HEK293 (cell line): ENCODE measurements at regions not wholly inside any gene's neighbourhood (a gene's known extent, or its start where the extent isn't known, plus 50 kb on each side); places are given as distances from the start of the nearest gene placed in this dataset.

Experiments
- FEZF1 ChIP-seq: fragments of 450-650 bp; formaldehyde crosslinking; IDR thresholded peaks from 2 replicates; pipeline ENCODE4 v1.5.1; 2016; ENCODE audit warnings: missing biosample characterization, missing genetic modification characterization
- KLF8 ChIP-seq: fragments of 450-650 bp; formaldehyde crosslinking; IDR thresholded peaks from 2 replicates; pipeline ENCODE4 v1.5.1; 2016; ENCODE audit warnings: missing biosample characterization, missing genetic modification characterization
- KLF9 ChIP-seq: fragments of 450-650 bp; formaldehyde crosslinking; IDR thresholded peaks from 2 replicates; pipeline ENCODE4 v1.5.1; 2016; ENCODE audit warnings: missing biosample characterization, missing genetic modification characterization, low read depth
- PRDM1 ChIP-seq: fragments of 450-650 bp; formaldehyde crosslinking; IDR thresholded peaks from 2 replicates; pipeline ENCODE4; 2016; ENCODE audit warnings: missing biosample characterization, missing genetic modification characterization
- SCRT1 ChIP-seq: fragments of 450-650 bp; formaldehyde crosslinking; IDR thresholded peaks from 2 replicates; pipeline ENCODE4 v1.5.1; 2016; ENCODE audit warnings: missing biosample characterization, missing genetic modification characterization, borderline replicate concordance
- TRIM28 ChIP-seq: IDR thresholded peaks from 2 replicates; pipeline ENCODE4 v1.6.1; 2011; ENCODE audit warnings: low read length, control low read depth, borderline replicate concordance
- ZBTB21 ChIP-seq: fragments of 450-650 bp; formaldehyde crosslinking; IDR thresholded peaks from 2 replicates; pipeline ENCODE4 v1.5.1; 2017; ENCODE audit warnings: missing biosample characterization, missing genetic modification characterization
- ZFHX2 ChIP-seq: fragments of 450-650 bp; formaldehyde crosslinking; conservative IDR thresholded peaks from 2 replicates; pipeline ENCODE4 v1.5.1; 2016; ENCODE audit warnings: missing biosample characterization, missing genetic modification characterization
- ZFP37 ChIP-seq: fragments of 450-650 bp; formaldehyde crosslinking; IDR thresholded peaks from 2 replicates; pipeline ENCODE4 v1.5.1; 2016; ENCODE audit warnings: missing biosample characterization, missing genetic modification characterization
- ZNF121 ChIP-seq: fragments of 450-650 bp; formaldehyde crosslinking; IDR thresholded peaks from 2 replicates; pipeline ENCODE4 v1.5.1; 2016; ENCODE audit warnings: missing biosample characterization, missing genetic modification characterization
- ZNF155 ChIP-seq: fragments of 450-650 bp; formaldehyde crosslinking; IDR thresholded peaks from 2 replicates; pipeline ENCODE4 v1.5.1; 2016; ENCODE audit warnings: missing biosample characterization, missing genetic modification characterization
- ZNF221 ChIP-seq: fragments of 450-650 bp; formaldehyde crosslinking; IDR thresholded peaks from 2 replicates; pipeline ENCODE4 v1.5.1; 2017; ENCODE audit warnings: missing biosample characterization, missing genetic modification characterization, borderline replicate concordance
- ZNF223 ChIP-seq: fragments of 450-650 bp; formaldehyde crosslinking; IDR thresholded peaks from 2 replicates; pipeline ENCODE4 v1.5.1; 2016; ENCODE audit warnings: missing biosample characterization, missing genetic modification characterization
- ZNF248 ChIP-seq: fragments of 450-650 bp; formaldehyde crosslinking; IDR thresholded peaks from 2 replicates; pipeline ENCODE4 v1.5.1; 2017; ENCODE audit warnings: missing biosample characterization, missing genetic modification characterization
- ZNF292 ChIP-seq: fragments of 450-650 bp; formaldehyde crosslinking; IDR thresholded peaks from 2 replicates; pipeline ENCODE4 v1.5.1; 2016; ENCODE audit warnings: low read depth, missing biosample characterization, missing genetic modification characterization, borderline replicate concordance
- ZNF521 ChIP-seq: fragments of 450-650 bp; formaldehyde crosslinking; IDR thresholded peaks from 2 replicates; pipeline ENCODE4 v1.5.1; 2017; ENCODE audit warnings: missing biosample characterization, mild to moderate bottlenecking, missing genetic modification characterization
- ZNF529 ChIP-seq: fragments of 450-650 bp; formaldehyde crosslinking; IDR thresholded peaks from 2 replicates; pipeline ENCODE4 v1.5.1; 2017; ENCODE audit warnings: missing genetic modification characterization, missing biosample characterization; ENCODE audit not compliant: insufficient replicate concordance
- ZNF544 ChIP-seq: fragments of 450-650 bp; formaldehyde crosslinking; IDR thresholded peaks from 2 replicates; pipeline ENCODE4 v1.5.0; 2017; ENCODE audit warnings: missing biosample characterization, missing genetic modification characterization
- ZNF621 ChIP-seq: fragments of 450-650 bp; formaldehyde crosslinking; IDR thresholded peaks from 2 replicates; pipeline ENCODE4 v1.5.1; 2017; ENCODE audit warnings: missing biosample characterization, missing genetic modification characterization
- ZNF658 ChIP-seq: fragments of 450-650 bp; formaldehyde crosslinking; IDR thresholded peaks from 2 replicates; pipeline ENCODE4; 2016; ENCODE audit warnings: missing biosample characterization, missing genetic modification characterization
- TF ChIP-seq, protein P1 (sequence below): fragments of 450-650 bp; formaldehyde crosslinking; IDR thresholded peaks from 2 replicates; pipeline ENCODE4 v1.5.1; 2017; ENCODE audit warnings: missing biosample characterization, missing genetic modification characterization
- TF ChIP-seq, protein P2 (sequence below): fragments of 450-650 bp; formaldehyde crosslinking; IDR thresholded peaks from 2 replicates; pipeline ENCODE4 v1.5.1; 2016; ENCODE audit warnings: missing biosample characterization, missing genetic modification characterization, low read depth
- TF ChIP-seq, protein P3 (sequence below): fragments of 450-650 bp; formaldehyde crosslinking; conservative IDR thresholded peaks from 2 replicates; pipeline ENCODE4 v1.5.1; 2016; ENCODE audit warnings: low read depth, missing biosample characterization, missing genetic modification characterization
- TF ChIP-seq, protein P4 (sequence below): fragments of 450-650 bp; formaldehyde crosslinking; IDR thresholded peaks from 2 replicates; pipeline ENCODE4 v1.5.1; 2016; ENCODE audit warnings: missing biosample characterization, missing genetic modification characterization, borderline replicate concordance
- TF ChIP-seq, protein P5 (sequence below): fragments of 450-650 bp; formaldehyde crosslinking; IDR thresholded peaks from 2 replicates; pipeline ENCODE4 v1.5.1; 2016; ENCODE audit warnings: missing biosample characterization, missing genetic modification characterization

DNA sequence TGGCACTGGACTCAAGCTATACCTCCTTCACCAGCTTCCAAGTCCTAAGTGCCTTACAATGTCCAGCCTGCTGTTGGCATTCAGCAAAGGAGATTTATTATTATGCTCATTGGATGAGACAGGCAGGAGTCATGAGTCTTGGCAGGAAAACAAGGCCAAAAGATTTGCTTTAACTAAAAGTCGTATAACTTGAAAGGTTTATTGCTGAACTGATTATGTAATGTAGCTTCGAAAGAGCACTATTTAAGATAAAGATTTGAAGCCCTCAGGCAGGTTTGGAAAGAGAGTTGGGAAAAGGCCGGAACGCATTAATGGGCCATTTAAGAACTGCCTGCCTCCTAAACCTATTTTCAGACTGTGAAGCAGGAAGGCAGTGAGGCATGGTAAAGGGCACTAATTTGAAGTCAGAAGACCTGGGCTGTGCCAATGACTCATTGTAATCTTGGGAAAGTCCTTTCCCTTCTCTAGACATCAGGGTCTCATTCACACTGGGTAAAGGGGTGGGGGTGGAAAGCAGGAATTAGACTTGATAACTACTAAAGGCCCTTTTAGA, 280.5 kb upstream of the EDA2R start (continued):
- TF ChIP-seq, protein P1, sequence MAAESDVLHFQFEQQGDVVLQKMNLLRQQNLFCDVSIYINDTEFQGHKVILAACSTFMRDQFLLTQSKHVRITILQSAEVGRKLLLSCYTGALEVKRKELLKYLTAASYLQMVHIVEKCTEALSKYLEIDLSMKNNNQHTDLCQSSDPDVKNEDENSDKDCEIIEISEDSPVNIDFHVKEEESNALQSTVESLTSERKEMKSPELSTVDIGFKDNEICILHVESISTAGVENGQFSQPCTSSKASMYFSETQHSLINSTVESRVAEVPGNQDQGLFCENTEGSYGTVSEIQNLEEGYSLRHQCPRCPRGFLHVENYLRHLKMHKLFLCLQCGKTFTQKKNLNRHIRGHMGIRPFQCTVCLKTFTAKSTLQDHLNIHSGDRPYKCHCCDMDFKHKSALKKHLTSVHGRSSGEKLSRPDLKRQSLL: no peak
- no peak for TF ChIP-seq ZNF248
- TF ChIP-seq ZNF292 (tag by site-specific recombination): no peak
- TF ChIP-seq ZNF221 (tag by site-specific recombination): no peak
- TF ChIP-seq SCRT1 (tag by site-specific recombination): no peak
- peak; percentile 96 for TF ChIP-seq FEZF1 (tag by site-specific recombination)
- no peak for TF ChIP-seq ZBTB21 (tag by site-specific recombination)
- no peak for TF ChIP-seq ZNF544 (tag by site-specific recombination)
- TF ChIP-seq, protein P2, sequence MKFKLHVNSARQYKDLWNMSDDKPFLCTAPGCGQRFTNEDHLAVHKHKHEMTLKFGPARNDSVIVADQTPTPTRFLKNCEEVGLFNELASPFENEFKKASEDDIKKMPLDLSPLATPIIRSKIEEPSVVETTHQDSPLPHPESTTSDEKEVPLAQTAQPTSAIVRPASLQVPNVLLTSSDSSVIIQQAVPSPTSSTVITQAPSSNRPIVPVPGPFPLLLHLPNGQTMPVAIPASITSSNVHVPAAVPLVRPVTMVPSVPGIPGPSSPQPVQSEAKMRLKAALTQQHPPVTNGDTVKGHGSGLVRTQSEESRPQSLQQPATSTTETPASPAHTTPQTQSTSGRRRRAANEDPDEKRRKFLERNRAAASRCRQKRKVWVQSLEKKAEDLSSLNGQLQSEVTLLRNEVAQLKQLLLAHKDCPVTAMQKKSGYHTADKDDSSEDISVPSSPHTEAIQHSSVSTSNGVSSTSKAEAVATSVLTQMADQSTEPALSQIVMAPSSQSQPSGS (tag by site-specific recombination): peak; percentile 31; the same call in 1 of the 2 replicates
- no peak for TF ChIP-seq ZNF529
- TF ChIP-seq ZNF521 (tag by site-specific recombination): no peak
- no peak for TF ChIP-seq PRDM1
- TF ChIP-seq, protein P3, sequence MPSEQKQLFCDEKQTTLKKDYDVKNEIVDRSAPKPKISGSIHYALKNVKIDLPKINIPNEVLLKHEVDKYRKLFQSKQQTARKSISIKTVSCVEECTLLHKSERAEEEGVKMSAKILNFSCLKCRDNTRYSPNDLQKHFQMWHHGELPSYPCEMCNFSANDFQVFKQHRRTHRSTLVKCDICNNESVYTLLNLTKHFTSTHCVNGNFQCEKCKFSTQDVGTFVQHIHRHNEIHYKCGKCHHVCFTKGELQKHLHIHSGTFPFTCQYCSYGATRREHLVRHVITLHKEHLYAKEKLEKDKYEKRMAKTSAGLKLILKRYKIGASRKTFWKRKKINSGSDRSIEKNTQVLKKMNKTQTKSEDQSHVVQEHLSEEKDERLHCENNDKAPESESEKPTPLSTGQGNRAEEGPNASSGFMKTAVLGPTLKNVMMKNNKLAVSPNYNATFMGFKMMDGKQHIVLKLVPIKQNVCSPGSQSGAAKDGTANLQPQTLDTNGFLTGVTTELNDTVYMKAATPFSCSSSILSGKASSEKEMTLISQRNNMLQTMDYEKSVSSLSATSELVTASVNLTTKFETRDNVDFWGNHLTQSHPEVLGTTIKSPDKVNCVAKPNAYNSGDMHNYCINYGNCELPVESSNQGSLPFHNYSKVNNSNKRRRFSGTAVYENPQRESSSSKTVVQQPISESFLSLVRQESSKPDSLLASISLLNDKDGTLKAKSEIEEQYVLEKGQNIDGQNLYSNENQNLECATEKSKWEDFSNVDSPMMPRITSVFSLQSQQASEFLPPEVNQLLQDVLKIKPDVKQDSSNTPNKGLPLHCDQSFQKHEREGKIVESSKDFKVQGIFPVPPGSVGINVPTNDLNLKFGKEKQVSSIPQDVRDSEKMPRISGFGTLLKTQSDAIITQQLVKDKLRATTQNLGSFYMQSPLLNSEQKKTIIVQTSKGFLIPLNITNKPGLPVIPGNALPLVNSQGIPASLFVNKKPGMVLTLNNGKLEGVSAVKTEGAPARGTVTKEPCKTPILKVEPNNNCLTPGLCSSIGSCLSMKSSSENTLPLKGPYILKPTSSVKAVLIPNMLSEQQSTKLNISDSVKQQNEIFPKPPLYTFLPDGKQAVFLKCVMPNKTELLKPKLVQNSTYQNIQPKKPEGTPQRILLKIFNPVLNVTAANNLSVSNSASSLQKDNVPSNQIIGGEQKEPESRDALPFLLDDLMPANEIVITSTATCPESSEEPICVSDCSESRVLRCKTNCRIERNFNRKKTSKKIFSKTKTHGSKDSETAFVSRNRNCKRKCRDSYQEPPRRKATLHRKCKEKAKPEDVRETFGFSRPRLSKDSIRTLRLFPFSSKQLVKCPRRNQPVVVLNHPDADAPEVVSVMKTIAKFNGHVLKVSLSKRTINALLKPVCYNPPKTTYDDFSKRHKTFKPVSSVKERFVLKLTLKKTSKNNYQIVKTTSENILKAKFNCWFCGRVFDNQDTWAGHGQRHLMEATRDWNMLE: 0 out of 2 replicates have a peak, but pooled peaks have one; percentile 9
- no peak for TF ChIP-seq ZNF658 (tag by site-specific recombination)
- TF ChIP-seq KLF9 (tag by site-specific recombination): 0 out of 2 replicates have a peak, but pooled peaks have one; percentile 11
- no peak for TF ChIP-seq ZNF223 (tag by site-specific recombination)
- no peak for TF ChIP-seq ZNF121 (tag by site-specific recombination)
- TF ChIP-seq TRIM28: peak; percentile 73; the same call in 1 of the 2 replicates
- no peak for TF ChIP-seq ZFP37 (tag by site-specific recombination)
- TF ChIP-seq ZNF155 (tag by site-specific recombination): no peak
- peak; percentile 72; the same call in 1 of the 2 replicates for TF ChIP-seq KLF8 (tag by site-specific recombination)
- no peak for TF ChIP-seq ZNF621 (tag by site-specific recombination)
- TF ChIP-seq, protein P4, sequence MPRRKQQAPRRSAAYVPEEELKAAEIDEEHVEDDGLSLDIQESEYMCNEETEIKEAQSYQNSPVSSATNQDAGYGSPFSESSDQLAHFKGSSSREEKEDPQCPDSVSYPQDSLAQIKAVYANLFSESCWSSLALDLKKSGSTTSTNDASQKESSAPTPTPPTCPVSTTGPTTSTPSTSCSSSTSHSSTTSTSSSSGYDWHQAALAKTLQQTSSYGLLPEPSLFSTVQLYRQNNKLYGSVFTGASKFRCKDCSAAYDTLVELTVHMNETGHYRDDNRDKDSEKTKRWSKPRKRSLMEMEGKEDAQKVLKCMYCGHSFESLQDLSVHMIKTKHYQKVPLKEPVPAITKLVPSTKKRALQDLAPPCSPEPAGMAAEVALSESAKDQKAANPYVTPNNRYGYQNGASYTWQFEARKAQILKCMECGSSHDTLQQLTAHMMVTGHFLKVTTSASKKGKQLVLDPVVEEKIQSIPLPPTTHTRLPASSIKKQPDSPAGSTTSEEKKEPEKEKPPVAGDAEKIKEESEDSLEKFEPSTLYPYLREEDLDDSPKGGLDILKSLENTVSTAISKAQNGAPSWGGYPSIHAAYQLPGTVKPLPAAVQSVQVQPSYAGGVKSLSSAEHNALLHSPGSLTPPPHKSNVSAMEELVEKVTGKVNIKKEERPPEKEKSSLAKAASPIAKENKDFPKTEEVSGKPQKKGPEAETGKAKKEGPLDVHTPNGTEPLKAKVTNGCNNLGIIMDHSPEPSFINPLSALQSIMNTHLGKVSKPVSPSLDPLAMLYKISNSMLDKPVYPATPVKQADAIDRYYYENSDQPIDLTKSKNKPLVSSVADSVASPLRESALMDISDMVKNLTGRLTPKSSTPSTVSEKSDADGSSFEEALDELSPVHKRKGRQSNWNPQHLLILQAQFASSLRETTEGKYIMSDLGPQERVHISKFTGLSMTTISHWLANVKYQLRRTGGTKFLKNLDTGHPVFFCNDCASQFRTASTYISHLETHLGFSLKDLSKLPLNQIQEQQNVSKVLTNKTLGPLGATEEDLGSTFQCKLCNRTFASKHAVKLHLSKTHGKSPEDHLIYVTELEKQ (tag by site-specific recombination): peak; percentile 89
- no peak for TF ChIP-seq ZFHX2 (tag by site-specific recombination)
- TF ChIP-seq, protein P5, sequence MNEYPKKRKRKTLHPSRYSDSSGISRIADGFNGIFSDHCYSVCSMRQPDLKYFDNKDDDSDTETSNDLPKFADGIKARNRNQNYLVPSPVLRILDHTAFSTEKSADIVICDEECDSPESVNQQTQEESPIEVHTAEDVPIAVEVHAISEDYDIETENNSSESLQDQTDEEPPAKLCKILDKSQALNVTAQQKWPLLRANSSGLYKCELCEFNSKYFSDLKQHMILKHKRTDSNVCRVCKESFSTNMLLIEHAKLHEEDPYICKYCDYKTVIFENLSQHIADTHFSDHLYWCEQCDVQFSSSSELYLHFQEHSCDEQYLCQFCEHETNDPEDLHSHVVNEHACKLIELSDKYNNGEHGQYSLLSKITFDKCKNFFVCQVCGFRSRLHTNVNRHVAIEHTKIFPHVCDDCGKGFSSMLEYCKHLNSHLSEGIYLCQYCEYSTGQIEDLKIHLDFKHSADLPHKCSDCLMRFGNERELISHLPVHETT (tag by site-specific recombination): peak; percentile 76; the same call in 1 of the 2 replicates
